ENCODE measurements at regions not wholly inside any gene's neighbourhood (a gene's known extent, or its start where the extent isn't known, plus 50 kb on each side); places are given as distances from the start of the nearest gene placed in this dataset.

DNA sequence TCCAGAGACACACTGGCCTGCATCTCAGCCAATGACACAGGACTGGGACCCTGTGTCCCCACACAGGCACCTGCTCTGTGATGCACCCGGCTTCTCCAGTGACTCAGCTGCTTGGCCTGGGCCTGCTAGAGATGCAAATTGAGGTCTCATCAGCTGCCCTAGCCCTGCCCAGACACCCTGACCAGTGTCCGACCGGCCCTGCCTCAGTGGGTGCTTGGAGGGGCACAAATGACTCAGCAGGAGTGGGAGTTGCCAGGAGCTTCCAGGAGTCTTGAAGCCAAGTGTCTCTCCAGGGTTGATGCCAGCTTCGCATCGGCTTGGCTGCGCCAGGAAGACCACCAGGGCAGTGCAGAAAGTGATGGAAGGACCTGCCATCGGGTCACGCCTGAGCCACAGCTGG, 148.2 kb downstream of the ICE1 start:
- no peak for TF ChIP-seq GABPA (IDR thresholded peaks at IDR 0.05; ENCODE audit: low read depth)
- TF ChIP-seq, protein P1, sequence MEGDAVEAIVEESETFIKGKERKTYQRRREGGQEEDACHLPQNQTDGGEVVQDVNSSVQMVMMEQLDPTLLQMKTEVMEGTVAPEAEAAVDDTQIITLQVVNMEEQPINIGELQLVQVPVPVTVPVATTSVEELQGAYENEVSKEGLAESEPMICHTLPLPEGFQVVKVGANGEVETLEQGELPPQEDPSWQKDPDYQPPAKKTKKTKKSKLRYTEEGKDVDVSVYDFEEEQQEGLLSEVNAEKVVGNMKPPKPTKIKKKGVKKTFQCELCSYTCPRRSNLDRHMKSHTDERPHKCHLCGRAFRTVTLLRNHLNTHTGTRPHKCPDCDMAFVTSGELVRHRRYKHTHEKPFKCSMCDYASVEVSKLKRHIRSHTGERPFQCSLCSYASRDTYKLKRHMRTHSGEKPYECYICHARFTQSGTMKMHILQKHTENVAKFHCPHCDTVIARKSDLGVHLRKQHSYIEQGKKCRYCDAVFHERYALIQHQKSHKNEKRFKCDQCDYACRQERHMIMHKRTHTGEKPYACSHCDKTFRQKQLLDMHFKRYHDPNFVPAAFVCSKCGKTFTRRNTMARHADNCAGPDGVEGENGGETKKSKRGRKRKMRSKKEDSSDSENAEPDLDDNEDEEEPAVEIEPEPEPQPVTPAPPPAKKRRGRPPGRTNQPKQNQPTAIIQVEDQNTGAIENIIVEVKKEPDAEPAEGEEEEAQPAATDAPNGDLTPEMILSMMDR (IDR thresholded peaks at IDR 0.05; ENCODE audit: insufficient read depth, low read length), result no peak
- TF ChIP-seq POLR2AphosphoS5 (IDR thresholded peaks at IDR 0.05; ENCODE audit: low read depth), result no peak
- no peak for TF ChIP-seq SPI1 (IDR thresholded peaks at IDR 0.05; ENCODE audit: borderline replicate concordance, low read depth)
- TF ChIP-seq, protein P2, sequence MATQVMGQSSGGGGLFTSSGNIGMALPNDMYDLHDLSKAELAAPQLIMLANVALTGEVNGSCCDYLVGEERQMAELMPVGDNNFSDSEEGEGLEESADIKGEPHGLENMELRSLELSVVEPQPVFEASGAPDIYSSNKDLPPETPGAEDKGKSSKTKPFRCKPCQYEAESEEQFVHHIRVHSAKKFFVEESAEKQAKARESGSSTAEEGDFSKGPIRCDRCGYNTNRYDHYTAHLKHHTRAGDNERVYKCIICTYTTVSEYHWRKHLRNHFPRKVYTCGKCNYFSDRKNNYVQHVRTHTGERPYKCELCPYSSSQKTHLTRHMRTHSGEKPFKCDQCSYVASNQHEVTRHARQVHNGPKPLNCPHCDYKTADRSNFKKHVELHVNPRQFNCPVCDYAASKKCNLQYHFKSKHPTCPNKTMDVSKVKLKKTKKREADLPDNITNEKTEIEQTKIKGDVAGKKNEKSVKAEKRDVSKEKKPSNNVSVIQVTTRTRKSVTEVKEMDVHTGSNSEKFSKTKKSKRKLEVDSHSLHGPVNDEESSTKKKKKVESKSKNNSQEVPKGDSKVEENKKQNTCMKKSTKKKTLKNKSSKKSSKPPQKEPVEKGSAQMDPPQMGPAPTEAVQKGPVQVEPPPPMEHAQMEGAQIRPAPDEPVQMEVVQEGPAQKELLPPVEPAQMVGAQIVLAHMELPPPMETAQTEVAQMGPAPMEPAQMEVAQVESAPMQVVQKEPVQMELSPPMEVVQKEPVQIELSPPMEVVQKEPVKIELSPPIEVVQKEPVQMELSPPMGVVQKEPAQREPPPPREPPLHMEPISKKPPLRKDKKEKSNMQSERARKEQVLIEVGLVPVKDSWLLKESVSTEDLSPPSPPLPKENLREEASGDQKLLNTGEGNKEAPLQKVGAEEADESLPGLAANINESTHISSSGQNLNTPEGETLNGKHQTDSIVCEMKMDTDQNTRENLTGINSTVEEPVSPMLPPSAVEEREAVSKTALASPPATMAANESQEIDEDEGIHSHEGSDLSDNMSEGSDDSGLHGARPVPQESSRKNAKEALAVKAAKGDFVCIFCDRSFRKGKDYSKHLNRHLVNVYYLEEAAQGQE (IDR thresholded peaks at IDR 0.05; ENCODE audit: insufficient replicate concordance, low read depth), result no peak

All from HL-60 (cell line).